ENCODE measurements at regions not wholly inside any gene's neighbourhood (a gene's known extent, or its start where the extent isn't known, plus 50 kb on each side); places are given as distances from the start of the nearest gene placed in this dataset.

DNA sequence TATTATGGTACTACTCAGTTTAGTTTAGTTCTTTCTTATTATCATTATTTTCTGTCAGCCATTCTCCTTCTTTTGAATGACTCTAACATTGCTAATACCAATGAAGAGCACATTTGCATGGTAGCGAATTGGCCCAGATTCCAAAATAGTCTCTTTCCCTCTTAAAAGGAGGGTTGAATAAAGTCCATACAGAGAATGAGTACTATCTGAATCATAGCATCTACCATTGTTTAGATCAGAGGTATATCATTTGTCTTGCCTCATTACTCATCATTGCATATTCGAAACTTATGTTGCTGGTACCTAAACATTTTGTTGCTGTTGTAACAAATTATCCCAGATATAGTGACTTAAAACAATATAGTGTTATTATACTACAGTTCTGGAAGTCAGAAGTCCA lies 1235.3 kb upstream of the ATXN8OS start:
- no peaks in the 10 kb centered on the region for H3K4me1 ChIP-seq (replicated peaks)
- no peak for DNase-seq (ENCODE audit: low read depth in 1 of 2, low spot score in 2 of 2)
- no peak overlapping the region for H3K4me3 ChIP-seq
- no peaks in the 10 kb centered on the region for H3K27me3 ChIP-seq (replicated peaks)
- H3K27ac ChIP-seq, result no peak overlapping the region
- no peaks in the 10 kb centered on the region for H3K9me3 ChIP-seq (replicated peaks)
- no peaks in the 10 kb centered on the region for H3K36me3 ChIP-seq

DNA sequence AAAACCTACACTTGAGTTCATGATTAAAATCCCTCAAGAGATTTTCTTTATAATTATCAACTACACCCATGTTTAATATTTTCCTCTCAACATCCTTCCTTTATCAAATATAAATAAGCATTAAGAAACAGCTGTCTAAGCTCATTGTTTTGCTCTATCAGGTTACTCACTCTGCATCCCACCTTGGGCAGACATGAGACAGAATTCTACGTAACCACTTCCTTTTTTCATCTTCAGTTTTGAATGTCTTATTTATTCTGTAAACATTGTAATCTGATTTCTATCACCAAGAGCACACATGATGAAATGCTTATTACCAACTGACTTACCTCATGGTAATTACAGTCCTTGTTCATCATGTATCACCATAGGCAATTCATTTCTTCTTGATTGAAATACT lies 1256.6 kb upstream of the ATXN8OS start:
- Histone ChIP-seq H3K9me3 (replicated peaks) (no peaks in the 10 kb centered on the region), H3K27me3 (replicated peaks) (no peaks in the 10 kb centered on the region), H3K36me3 (no peaks in the 10 kb centered on the region), H3K27ac (no peak overlapping the region), H3K4me3 (no peak overlapping the region), H3K4me1 (replicated peaks) (no peaks in the 10 kb centered on the region)
- DNase-seq (ENCODE audit: low read depth in 1 of 2, low spot score in 2 of 2), result no peak

DNA sequence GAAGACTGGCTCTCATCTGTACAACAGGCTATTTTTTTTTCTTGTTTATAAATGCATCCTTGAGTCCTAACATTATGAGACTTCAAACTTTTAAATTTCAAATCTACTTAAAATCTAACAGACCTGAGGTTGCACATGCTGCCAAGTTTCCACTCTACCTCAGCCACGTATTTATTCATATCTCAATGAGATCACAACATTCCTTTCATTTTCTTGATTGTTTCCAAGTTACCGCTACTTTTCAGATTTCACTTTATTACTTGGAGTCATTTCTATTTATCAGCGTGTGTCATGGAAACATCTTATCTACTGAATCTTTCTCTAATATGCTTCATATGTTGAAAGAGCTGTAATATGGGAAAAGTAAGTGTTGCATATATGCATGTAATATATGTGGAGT lies 1257.5 kb upstream of the ATXN8OS start:
- Histone ChIP-seq H3K9me3 (replicated peaks) (no peaks in the 10 kb centered on the region), H3K27ac (no peak overlapping the region), H3K4me3 (no peak overlapping the region), H3K36me3 (no peaks in the 10 kb centered on the region), H3K27me3 (replicated peaks) (no peaks in the 10 kb centered on the region), H3K4me1 (replicated peaks) (no peaks in the 10 kb centered on the region)
- no peak for DNase-seq (ENCODE audit: low read depth in 1 of 2, low spot score in 2 of 2)

DNA sequence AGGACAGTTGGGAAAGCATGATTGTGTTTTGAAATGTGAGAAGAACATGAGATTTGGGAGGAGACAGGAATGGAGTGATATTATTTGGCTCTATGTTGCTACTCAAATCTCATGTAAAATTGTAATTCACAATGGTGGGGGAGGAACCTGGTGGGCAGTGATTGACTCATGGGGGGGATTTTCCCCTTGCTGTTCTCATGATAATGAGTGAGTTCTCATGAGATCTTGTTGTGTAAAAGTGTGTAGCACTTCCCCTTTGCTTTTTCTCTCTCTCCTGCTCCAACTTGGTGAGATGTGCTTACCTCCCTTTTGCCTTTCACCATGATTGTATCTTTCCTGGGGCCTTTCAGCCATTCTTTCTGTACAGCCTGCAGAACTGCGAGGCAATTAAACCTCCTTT lies 1261.0 kb upstream of the ATXN8OS start:
- no peaks in the 10 kb centered on the region for H3K27me3 ChIP-seq (replicated peaks)
- H3K4me3 ChIP-seq, result no peak overlapping the region
- H3K27ac ChIP-seq, result no peak overlapping the region
- no peaks in the 10 kb centered on the region for H3K36me3 ChIP-seq
- H3K4me1 ChIP-seq (replicated peaks), result no peaks in the 10 kb centered on the region
- no peak for DNase-seq (ENCODE audit: low read depth in 1 of 2, low spot score in 2 of 2)
- no peaks in the 10 kb centered on the region for H3K9me3 ChIP-seq (replicated peaks)

DNA sequence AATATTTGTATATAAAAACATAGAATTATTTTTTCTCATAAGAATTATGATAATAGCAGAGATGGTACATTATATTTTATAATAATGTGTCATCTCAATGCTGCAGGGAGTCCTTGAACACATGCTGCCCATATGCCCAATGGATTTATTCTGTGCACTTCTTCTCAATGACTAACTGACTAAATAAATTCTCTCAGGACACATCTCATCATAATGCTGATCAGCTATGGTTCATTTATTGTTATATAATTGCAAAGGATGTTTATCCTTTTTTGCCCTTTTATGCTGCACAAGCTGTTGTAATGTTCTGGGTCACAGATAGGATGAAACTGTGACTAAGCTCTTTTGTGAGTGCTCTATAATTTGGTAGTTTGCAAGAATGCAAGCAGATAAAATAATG lies 1273.3 kb upstream of the ATXN8OS start:
- Histone ChIP-seq H3K4me3 (no peak overlapping the region), H3K27me3 (replicated peaks) (no peaks in the 10 kb centered on the region), H3K27ac (no peak overlapping the region), H3K9me3 (replicated peaks) (no peaks in the 10 kb centered on the region), H3K36me3 (no peaks in the 10 kb centered on the region), H3K4me1 (replicated peaks) (no peaks in the 10 kb centered on the region)
- no peak for DNase-seq (ENCODE audit: low read depth in 1 of 2, low spot score in 2 of 2)

DNA sequence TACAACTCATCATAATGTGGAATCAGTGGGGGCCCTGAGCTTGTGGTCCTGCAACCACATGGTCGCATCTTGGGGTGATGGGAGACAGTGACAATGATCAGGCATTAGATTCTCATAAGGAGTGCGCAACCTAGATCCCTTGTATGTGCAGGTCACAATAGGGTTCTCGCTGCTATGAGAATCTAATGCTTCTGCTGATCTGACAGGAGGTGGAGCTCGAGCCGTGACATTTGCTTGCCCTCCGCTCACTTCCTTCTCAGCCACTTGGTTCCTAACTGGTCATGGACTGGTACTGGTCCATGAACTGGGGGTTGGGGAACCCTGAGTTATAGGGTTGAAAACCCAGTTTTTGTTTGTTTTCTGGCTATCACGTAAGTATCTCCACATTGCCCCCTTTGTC lies 1290.9 kb upstream of the ATXN8OS start:
- Histone ChIP-seq H3K27ac (no peak overlapping the region), H3K36me3 (no peaks in the 10 kb centered on the region), H3K4me3 (no peak overlapping the region), H3K4me1 (replicated peaks) (no peaks in the 10 kb centered on the region), H3K27me3 (replicated peaks) (no peaks in the 10 kb centered on the region), H3K9me3 (replicated peaks) (no peaks in the 10 kb centered on the region)
- no peak for DNase-seq (ENCODE audit: low read depth in 1 of 2, low spot score in 2 of 2)

DNA sequence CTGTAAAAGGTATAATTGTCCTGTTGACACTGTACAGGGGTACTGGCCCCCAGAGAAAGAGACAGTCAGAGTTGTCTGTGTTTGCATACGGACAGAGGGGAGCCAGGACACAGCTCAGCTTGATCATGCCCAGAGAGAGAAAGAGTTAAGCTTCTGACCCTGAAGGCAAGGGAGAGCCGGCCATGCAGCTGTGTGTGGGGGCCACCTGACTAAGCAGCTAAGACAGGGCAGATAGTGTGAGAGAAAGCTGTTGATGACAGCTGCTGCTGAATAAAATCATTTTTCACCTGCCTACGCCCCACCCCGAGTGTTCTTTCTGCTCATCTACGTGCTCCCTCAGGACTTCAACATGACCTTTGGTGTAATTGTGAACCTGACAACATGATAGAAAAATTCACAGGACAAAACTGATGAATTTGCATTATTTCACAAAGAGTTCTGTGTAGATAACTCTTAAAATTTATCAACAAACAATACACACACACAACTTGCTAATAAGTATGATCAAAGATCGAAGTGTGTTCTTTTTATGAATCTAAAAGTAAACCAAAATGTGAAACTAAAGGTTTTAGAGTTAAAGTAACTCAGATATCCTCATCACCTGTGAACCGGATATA lies 1294.3 kb upstream of the ATXN8OS start:
- Histone ChIP-seq H3K27ac (no peak overlapping the region), H3K36me3 (no peaks in the 10 kb centered on the region), H3K4me3 (no peak overlapping the region), H3K9me3 (replicated peaks) (no peaks in the 10 kb centered on the region), H3K27me3 (replicated peaks) (no peaks in the 10 kb centered on the region), H3K4me1 (replicated peaks) (no peaks in the 10 kb centered on the region)
- DNase-seq (ENCODE audit: low read depth in 1 of 2, low spot score in 2 of 2), result no peak

DNA sequence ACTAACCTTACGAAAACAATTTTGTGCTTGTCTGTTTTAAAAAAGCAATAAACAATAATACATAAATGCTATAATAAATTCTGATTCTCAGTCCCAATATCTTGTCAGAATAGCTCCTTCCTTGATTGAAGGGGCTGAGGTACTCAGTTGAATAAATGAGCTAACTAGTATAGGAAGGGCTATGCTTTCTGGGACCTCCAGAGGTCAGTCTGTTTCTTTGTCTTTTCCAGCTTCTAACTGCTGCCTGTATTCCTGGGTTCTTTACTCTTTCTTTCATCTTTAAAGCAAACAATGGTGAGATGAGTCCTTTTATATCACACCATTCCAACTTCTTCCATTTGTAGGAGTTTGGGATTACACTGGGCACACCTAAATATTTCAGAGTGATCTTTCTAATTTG lies 1297.0 kb upstream of the ATXN8OS start:
- Histone ChIP-seq H3K27me3 (replicated peaks) (no peaks in the 10 kb centered on the region), H3K36me3 (no peaks in the 10 kb centered on the region), H3K4me3 (no peak overlapping the region), H3K9me3 (replicated peaks) (no peaks in the 10 kb centered on the region), H3K4me1 (replicated peaks) (no peaks in the 10 kb centered on the region), H3K27ac (no peak overlapping the region)
- no peak for DNase-seq (ENCODE audit: low read depth in 1 of 2, low spot score in 2 of 2)

DNA sequence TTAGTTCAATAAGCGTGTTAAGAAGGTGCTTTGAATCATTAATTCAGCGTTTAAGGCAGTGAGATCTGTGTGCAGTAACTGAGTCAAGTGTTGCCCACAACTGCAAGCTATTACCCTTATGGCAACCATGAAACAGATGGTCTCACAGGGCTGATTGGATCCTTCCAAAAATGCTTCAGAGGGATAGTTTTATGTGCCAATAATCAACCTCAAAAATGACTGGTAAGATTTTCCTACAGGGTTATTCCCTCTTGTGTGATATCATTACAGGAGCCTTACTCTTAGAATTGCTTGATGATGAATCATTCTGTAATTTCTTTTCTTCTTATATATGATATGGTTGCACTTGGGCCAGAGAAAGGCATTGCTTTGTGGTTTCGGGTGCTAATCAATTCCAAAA lies 1299.2 kb upstream of the ATXN8OS start:
- no peak overlapping the region for H3K27ac ChIP-seq
- no peaks in the 10 kb centered on the region for H3K9me3 ChIP-seq (replicated peaks)
- no peak overlapping the region for H3K4me3 ChIP-seq
- H3K27me3 ChIP-seq (replicated peaks), result no peaks in the 10 kb centered on the region
- no peaks in the 10 kb centered on the region for H3K4me1 ChIP-seq (replicated peaks)
- no peaks in the 10 kb centered on the region for H3K36me3 ChIP-seq
- no peak for DNase-seq (ENCODE audit: low read depth in 1 of 2, low spot score in 2 of 2)

DNA sequence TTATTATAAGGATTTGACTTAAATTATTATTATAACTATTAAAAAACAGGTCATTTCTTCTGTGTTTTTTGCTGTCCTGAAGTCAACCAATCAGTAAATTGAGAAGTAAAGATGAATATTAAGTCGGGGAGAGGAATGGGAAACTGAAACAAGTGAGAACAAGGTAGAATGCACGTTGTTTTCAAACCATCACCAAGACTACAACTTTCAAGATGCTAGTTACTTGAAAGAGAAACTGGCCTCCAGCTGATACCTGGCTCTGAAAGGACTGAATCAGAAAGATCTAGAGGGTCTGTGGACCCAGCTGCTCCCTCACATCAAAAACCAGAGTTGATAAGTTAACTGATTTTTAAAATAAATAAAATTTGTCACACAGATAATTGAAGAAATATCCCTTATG lies 1301.5 kb upstream of the ATXN8OS start:
- H3K4me1 ChIP-seq (replicated peaks), result no peaks in the 10 kb centered on the region
- H3K36me3 ChIP-seq, result no peaks in the 10 kb centered on the region
- no peak for DNase-seq (ENCODE audit: low read depth in 1 of 2, low spot score in 2 of 2)
- H3K4me3 ChIP-seq, result no peak overlapping the region
- no peaks in the 10 kb centered on the region for H3K27me3 ChIP-seq (replicated peaks)
- H3K27ac ChIP-seq, result no peak overlapping the region
- H3K9me3 ChIP-seq (replicated peaks), result no peaks in the 10 kb centered on the region

DNA sequence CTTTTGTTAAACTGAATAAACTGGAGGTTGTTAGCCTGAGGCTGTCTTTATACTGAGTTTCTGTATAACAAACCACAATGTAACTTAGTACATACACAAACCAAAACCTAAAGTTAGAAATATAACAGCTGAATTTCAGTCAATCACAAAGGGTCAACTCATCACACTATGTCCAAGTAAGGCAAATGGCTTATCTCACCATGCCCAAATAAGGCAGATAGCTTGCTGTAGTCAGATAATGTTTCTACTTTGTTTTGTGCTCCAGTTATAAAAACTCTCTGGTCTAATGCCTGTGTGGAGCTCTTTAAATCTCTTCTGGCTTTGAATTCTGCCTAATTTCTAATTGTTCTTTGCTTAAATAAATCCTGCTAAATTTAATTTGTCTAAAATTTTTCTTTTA lies 1323.4 kb upstream of the ATXN8OS start:
- no peaks in the 10 kb centered on the region for H3K36me3 ChIP-seq
- DNase-seq (ENCODE audit: low read depth in 1 of 2, low spot score in 2 of 2), result no peak

DNA sequence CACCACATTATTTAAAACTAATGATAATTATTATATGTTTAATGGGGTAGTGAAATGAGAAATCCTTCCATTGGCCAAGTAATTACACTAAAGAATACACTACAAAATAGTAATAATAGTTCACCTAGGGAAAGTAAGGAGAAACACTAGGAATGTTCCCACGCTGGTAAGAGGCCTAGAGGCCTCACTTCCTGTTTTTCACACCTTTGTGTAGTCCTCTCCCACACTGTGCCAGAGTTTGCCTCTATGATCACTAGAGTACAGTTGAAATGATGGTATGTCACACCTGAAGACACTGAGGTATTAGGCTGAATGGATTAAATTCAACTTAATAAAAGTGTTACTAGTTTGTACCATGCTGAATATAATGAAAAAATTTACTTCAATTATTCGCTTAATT lies 1348.0 kb upstream of the ATXN8OS start:
- no peaks in the 10 kb centered on the region for H3K27me3 ChIP-seq (replicated peaks)
- no peak overlapping the region for H3K4me3 ChIP-seq

More for the DNA sequence above, 1323.4 kb upstream of the ATXN8OS start:
- Histone ChIP-seq H3K4me3 (no peak overlapping the region), H3K4me1 (replicated peaks) (no peaks in the 10 kb centered on the region), H3K27ac (no peak overlapping the region), H3K9me3 (replicated peaks) (no peaks in the 10 kb centered on the region), H3K27me3 (replicated peaks) (no peaks in the 10 kb centered on the region)

DNA sequence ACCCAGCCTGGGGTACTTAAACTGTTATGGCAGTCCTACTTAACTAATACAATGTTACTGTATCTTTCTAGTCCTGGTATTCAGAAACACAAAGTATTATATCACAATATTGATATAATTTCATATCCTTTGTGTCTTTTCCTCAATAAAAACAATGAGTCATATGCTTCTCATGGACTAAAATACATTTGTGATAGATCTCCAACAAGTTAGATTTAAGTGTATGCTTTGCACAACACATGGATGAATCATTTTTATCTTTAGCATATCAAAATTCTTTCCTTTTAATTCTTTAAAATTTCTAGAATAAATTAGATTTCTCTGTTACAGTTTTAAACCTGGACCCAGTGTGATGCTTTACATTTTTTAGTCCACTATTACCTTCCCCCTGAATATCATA lies 1357.8 kb upstream of the ATXN8OS start:
- Histone ChIP-seq H3K4me1 (replicated peaks) (no peaks in the 10 kb centered on the region), H3K9me3 (replicated peaks) (no peaks in the 10 kb centered on the region), H3K4me3 (no peak overlapping the region), H3K27me3 (replicated peaks) (no peaks in the 10 kb centered on the region), H3K27ac (no peak overlapping the region), H3K36me3 (no peaks in the 10 kb centered on the region)
- DNase-seq (ENCODE audit: low read depth in 1 of 2, low spot score in 2 of 2), result no peak

More for the DNA sequence above, 1348.0 kb upstream of the ATXN8OS start:
- no peak for DNase-seq (ENCODE audit: low read depth in 1 of 2, low spot score in 2 of 2)
- Histone ChIP-seq H3K9me3 (replicated peaks) (no peaks in the 10 kb centered on the region), H3K4me1 (replicated peaks) (no peaks in the 10 kb centered on the region), H3K36me3 (no peaks in the 10 kb centered on the region), H3K27ac (no peak overlapping the region)

DNA sequence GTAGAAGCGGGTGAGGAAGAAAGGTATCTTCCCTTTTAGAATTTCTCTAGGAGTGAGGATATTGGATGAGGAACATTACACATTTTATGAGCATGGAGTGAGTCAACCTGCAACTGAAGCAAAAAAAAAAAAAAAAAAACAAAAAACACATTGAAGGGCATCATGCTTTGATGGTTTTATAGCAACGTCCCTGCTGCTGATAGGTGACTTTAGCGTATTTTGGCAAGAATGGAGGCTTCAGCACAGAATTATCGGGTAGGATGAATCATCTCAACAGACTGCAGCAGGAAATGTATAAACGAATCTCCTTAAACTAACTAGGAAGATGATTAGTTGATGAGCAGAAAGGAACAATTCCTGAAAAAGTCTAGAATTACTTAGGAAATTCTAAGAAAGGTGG lies 1359.6 kb upstream of the ATXN8OS start:
- H3K9me3 ChIP-seq (replicated peaks), result no peaks in the 10 kb centered on the region

DNA sequence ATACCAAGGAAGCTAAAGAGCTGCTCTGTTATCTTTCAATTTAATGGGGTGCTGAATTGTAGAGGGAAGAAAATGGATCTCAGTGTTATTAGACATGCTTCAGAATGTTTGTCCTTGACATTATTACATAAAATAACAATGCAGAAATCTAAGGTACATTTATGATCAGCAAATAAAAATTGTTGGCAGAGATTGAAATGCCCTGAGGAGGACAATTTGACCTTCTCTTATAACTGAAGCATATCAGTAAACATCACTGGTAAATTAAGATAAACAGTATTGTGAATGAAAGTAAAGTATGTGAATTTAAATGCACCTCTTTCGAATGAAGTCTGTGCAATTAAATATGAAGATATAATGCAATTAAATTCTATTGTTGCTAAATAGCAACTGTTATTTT lies 1362.1 kb upstream of the ATXN8OS start:
- no peak overlapping the region for H3K27ac ChIP-seq
- H3K4me1 ChIP-seq (replicated peaks), result no peaks in the 10 kb centered on the region
- DNase-seq (ENCODE audit: low read depth in 1 of 2, low spot score in 2 of 2), result no peak
- H3K27me3 ChIP-seq (replicated peaks), result no peaks in the 10 kb centered on the region
- H3K9me3 ChIP-seq (replicated peaks), result no peaks in the 10 kb centered on the region
- H3K36me3 ChIP-seq, result no peaks in the 10 kb centered on the region
- no peak overlapping the region for H3K4me3 ChIP-seq

More for the DNA sequence above, 1359.6 kb upstream of the ATXN8OS start:
- no peaks in the 10 kb centered on the region for H3K4me1 ChIP-seq (replicated peaks)
- no peak for DNase-seq (ENCODE audit: low read depth in 1 of 2, low spot score in 2 of 2)
- no peak overlapping the region for H3K4me3 ChIP-seq
- H3K36me3 ChIP-seq, result no peaks in the 10 kb centered on the region
- no peak overlapping the region for H3K27ac ChIP-seq
- no peaks in the 10 kb centered on the region for H3K27me3 ChIP-seq (replicated peaks)
